HT-29 (cell line): ENCODE measurements at regions not wholly inside any gene's neighbourhood (a gene's known extent, or its start where the extent isn't known, plus 50 kb on each side); places are given as distances from the start of the nearest gene placed in this dataset.

Experiments
- DNase-seq: peaks from one replicate; pipeline ENCODE4 v3.0.0-alpha.2; 2015; ENCODE audit warnings: low spot score

GRCh38 chr2:151085181-151085611, 176.5 kb downstream of the RBM43 start:
- no peak for DNase-seq

- DNase-seq: no peak
Observed at GRCh38 chr2:151083856-151084795, 177.5 kb downstream of the RBM43 start.

GRCh38 chr2:151078889-151079288, 182.8 kb downstream of the RBM43 start:
- DNase-seq: no peak

GRCh38 chr2:151071906-151072305, 189.8 kb downstream of the RBM43 start:
- DNase-seq: no peak

- peak; percentile 36 for DNase-seq
Observed at GRCh38 chr2:151071382-151071781, 190.3 kb downstream of the RBM43 start.

GRCh38 chr2:151070253-151070652, 191.4 kb downstream of the RBM43 start:
- no peak for DNase-seq

- no peak for DNase-seq
Observed at GRCh38 chr2:151067658-151068369, 193.8 kb downstream of the RBM43 start.

- DNase-seq: no peak
Observed at GRCh38 chr2:151063271-151063670, 198.4 kb downstream of the RBM43 start.

- no peak for DNase-seq
Observed at GRCh38 chr2:151060287-151060686, 201.4 kb downstream of the RBM43 start.

- DNase-seq: no peak
Observed at GRCh38 chr2:151056870-151057269, 204.8 kb downstream of the RBM43 start.

GRCh38 chr2:151053661-151053990, 208.0 kb downstream of the RBM43 start:
- no peak for DNase-seq

- no peak for DNase-seq
Observed at GRCh38 chr2:151052850-151053660, 208.6 kb downstream of the RBM43 start.

GRCh38 chr2:151051574-151052220, 210.0 kb downstream of the RBM43 start:
- DNase-seq: peak; percentile 67

- DNase-seq: peak; percentile 50
Observed at GRCh38 chr2:151049746-151050145, 211.9 kb downstream of the RBM43 start.

GRCh38 chr2:151048331-151049054, 213.2 kb downstream of the RBM43 start:
- DNase-seq: no peak

- DNase-seq: peak; percentile 51
Observed at GRCh38 chr2:151043484-151043883, 218.2 kb downstream of the RBM43 start.

- DNase-seq: no peak
Observed at GRCh38 chr2:151042964-151043363, 218.7 kb downstream of the RBM43 start.

GRCh38 chr2:151040039-151040438, 221.6 kb downstream of the RBM43 start:
- no peak for DNase-seq

- no peak for DNase-seq
Observed at GRCh38 chr2:151038516-151038915, 223.1 kb downstream of the RBM43 start.

GRCh38 chr2:151037434-151037833, 224.2 kb downstream of the RBM43 start:
- no peak for DNase-seq
